ENCODE measurements at regions not wholly inside any gene's neighbourhood (a gene's known extent, or its start where the extent isn't known, plus 50 kb on each side); places are given as distances from the start of the nearest gene placed in this dataset.

DNA sequence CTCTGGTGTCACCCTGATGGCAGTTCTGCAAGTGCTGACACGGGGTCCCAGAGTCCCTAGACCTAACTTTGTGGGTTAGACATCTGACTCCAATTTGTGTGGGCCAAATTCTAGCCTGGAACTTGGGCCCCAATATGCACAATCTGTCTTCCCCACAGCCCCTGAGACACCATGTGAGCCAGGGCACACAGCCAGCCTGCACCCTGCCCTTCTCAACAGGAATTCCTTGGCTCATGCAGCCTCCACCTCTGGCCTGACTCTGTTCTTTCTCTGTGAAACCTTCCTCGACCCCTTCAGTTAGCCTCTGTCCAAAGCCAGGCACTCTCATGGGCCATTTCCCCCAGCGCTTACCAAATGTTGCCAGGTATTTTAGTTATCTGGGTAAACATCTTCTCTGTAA lies 59.1 kb upstream of the POU2AF1 start (continued):
- TF ChIP-seq SREBF1 (IDR thresholded peaks at IDR 0.05; ENCODE audit: low read length): no peak
- no peak for TF ChIP-seq CHD4 (IDR thresholded peaks at IDR 0.05)
- TF ChIP-seq TAF1 (IDR thresholded peaks at IDR 0.05; ENCODE audit: borderline replicate concordance, low read depth, low read length): no peak
- no peak for TF ChIP-seq ZNF207 (IDR thresholded peaks at IDR 0.05; ENCODE audit: borderline replicate concordance)
- TF ChIP-seq RBBP5 (conservative IDR thresholded peaks at IDR 0.05): no peak
- no peak for TF ChIP-seq KLF5 (IDR thresholded peaks at IDR 0.05; ENCODE audit: partially characterized antibody)
- TF ChIP-seq HDAC2 (IDR thresholded peaks at IDR 0.05): no peak

DNA sequence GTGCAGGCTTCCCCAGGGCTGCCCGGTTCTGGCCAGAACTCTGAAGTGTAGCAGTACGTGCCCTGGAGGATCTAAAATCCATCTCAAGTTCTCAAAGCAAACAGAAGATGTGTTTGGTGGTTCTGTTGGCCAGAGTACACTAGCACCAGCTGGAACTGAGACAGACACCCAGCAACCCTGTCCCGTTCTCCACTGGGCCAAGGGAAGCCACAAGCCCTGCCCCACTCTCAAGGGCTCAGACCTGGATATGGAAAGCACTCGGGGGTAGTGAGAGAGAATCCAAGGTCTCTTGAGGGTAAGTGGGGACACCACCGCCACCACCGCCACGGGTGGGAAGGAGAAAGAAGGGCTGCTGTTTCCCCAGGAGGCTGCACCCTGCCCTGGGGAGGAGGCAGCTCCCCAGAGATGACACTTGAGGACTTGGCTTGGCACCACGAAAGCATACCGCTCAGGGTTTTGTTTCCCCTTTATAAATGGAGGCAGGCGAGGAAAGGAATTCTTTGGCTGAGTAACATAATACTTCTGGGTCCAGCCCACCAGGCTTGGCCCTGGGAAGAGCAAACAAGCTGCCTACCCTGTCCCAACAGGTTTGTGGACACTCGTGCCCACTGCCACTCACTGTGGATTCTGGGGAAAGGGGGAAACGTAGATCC lies 56.1 kb upstream of the POU2AF1 start:
- ChIA-PET POLR2A (interaction anchor here (1.4 kb wide), 1 partner anchor 8 kb away, joined by 5 read pairs; no protein-coding TSS in a partner anchor), CTCF (interaction anchor here (2.3 to 3.5 kb wide), 2 partner anchors 12 to 13 kb away, joined by 20 to 27 read pairs; no protein-coding TSS in a partner anchor), SMC1A (ENCODE audit: uncharacterized antibody, unreplicated experiment) (interaction anchor here (0.6 to 3.4 kb wide), 4 partner anchors 11 to 320 kb away, joined by 3 to 19 read pairs (median 5); no protein-coding TSS in a partner anchor), RAD21 (ENCODE audit: unreplicated experiment) (interaction anchor here (0.5 to 0.8 kb wide), 2 partner anchors 11 to 1229 kb away, joined by 3 to 4 read pairs; no protein-coding TSS in a partner anchor)
- Histone ChIP-seq H3K4me2 (ENCODE audit: control insufficient read depth, insufficient read depth) (no peak overlapping the region), H3K27me3 (replicated peaks in 1 of 2; ENCODE audit: control insufficient read depth in 2 of 2, insufficient read depth in 2 of 2, low read length in 1 of 2) (no peaks in the 10 kb centered on the region; a peak in 1 of 4 replicates), H3K4me3 (no peak overlapping the region), H3K4me1 (ENCODE audit: control insufficient read depth, insufficient read depth, low read length) (no peaks in the 10 kb centered on the region; the same call in 1 of the 2 replicates), H3K36me3 (ENCODE audit: control insufficient read depth in 2 of 2, insufficient read depth in 2 of 2, low read length in 1 of 2) (no peaks in the 10 kb centered on the region), H3K9ac (ENCODE audit: control insufficient read depth, insufficient read depth, low read length) (no peak overlapping the region), H3K9me3 (replicated peaks; ENCODE audit: control insufficient read depth, insufficient read depth, low read length) (no peaks in the 10 kb centered on the region), H3K27ac (ENCODE audit: control insufficient read depth, insufficient read depth) (no peak overlapping the region), H2AFZ (ENCODE audit: control insufficient read depth, low read depth, low read length) (no peak overlapping the region), H4K20me1 (ENCODE audit: control insufficient read depth, insufficient read depth) (no peaks in the 10 kb centered on the region), H3K79me2 (ENCODE audit: control insufficient read depth, insufficient read depth, low read length) (no peaks in the 10 kb centered on the region)
- in situ Hi-C loops (cut with MboI): no loop called here
- no peak for ATAC-seq
- BruUV-seq (replicated peaks): no TSS peak
- WGBS (ENCODE audit: insufficient coverage, insufficient replicate concordance, low lambda C conversion rate, missing lambda C conversion rate): 65% methylated on average over 12 of the region's 12 CpGs
- FAIRE-seq: no peak
- intact Hi-C loops (cut with micrococcal nuclease; ENCODE audit: unreplicated experiment): no loop called here
- TF ChIP-seq FOS (IDR thresholded peaks at IDR 0.05; ENCODE audit: borderline replicate concordance, extremely low read depth, insufficient read length): no peak
- no peak for TF ChIP-seq EZH2 (IDR thresholded peaks at IDR 0.05; ENCODE audit: borderline replicate concordance, control insufficient read depth, low read depth, low read length)
- no peak for TF ChIP-seq EP300 (IDR thresholded peaks at IDR 0.05; ENCODE audit: borderline replicate concordance in 1 of 2, control insufficient read depth in 1 of 2, low read depth in 2 of 2, low read length in 2 of 2)
- TF ChIP-seq SIX5 (IDR thresholded peaks at IDR 0.05; ENCODE audit: low read depth, low read length, severe bottlenecking): no peak
- TF ChIP-seq SMARCA5 (IDR thresholded peaks at IDR 0.05): no peak
- TF ChIP-seq ZNF274 (IDR thresholded peaks at IDR 0.05; ENCODE audit: insufficient read depth, insufficient read length): no peak
- TF ChIP-seq, protein P1, sequence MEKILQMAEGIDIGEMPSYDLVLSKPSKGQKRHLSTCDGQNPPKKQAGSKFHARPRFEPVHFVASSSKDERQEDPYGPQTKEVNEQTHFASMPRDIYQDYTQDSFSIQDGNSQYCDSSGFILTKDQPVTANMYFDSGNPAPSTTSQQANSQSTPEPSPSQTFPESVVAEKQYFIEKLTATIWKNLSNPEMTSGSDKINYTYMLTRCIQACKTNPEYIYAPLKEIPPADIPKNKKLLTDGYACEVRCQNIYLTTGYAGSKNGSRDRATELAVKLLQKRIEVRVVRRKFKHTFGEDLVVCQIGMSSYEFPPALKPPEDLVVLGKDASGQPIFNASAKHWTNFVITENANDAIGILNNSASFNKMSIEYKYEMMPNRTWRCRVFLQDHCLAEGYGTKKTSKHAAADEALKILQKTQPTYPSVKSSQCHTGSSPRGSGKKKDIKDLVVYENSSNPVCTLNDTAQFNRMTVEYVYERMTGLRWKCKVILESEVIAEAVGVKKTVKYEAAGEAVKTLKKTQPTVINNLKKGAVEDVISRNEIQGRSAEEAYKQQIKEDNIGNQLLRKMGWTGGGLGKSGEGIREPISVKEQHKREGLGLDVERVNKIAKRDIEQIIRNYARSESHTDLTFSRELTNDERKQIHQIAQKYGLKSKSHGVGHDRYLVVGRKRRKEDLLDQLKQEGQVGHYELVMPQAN (conservative IDR thresholded peaks at IDR 0.05): no peak
- no peak for TF ChIP-seq ZNF217 (IDR thresholded peaks at IDR 0.05)
- no peak for DNase-seq (ENCODE audit: low read depth, low spot score)
